HPDE6-E6E7 (cell line): ENCODE measurements at regions not wholly inside any gene's neighbourhood (a gene's known extent, or its start where the extent isn't known, plus 50 kb on each side); places are given as distances from the start of the nearest gene placed in this dataset.

Source experiments
- DNase-seq: peaks from one replicate; pipeline ENCODE4 v3.0.0; 2011; ENCODE audit warnings: missing footprints; ENCODE audit errors: extremely low spot score

- DNase-seq: no peak
Observed at GRCh38 chr5:167624053-167624452, 667.4 kb upstream of the WWC1 start.

DNA sequence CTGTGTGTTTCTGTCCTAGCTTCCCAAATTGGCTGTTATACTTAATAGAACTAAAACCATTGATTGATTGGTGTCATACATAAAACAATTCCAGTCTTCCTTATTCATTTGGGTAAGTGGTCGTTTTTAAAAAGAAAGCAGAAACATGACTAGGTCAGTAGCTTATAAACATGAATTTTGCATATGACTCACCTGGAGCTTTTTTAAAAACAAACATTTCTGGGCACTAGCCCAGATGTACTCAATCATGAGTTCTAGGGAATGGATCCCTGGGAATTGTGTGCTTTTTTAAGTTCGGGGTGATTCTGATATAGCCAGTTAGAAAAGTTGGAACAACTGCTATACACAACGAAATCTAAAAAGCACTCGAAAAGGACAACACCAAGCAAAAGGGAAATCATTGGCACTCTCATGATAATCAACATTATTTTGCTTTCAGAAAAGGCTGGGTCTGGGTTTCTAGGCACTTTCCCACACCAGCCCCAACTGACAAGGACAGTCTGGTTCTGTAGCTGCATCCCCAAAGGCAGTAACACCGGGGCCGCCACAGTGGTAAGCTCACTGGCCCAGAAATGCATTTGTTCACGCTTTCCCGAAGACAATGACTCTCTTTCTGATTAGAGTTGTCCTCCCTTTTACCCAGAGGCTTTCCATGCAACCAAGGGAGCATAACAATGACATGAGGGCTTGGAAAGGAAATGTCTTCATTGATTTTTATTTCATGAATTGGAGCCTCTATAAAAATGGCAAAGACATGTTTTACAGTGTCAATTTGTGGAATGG is 664.9 kb upstream of the WWC1 start:
- no peak for DNase-seq

DNA sequence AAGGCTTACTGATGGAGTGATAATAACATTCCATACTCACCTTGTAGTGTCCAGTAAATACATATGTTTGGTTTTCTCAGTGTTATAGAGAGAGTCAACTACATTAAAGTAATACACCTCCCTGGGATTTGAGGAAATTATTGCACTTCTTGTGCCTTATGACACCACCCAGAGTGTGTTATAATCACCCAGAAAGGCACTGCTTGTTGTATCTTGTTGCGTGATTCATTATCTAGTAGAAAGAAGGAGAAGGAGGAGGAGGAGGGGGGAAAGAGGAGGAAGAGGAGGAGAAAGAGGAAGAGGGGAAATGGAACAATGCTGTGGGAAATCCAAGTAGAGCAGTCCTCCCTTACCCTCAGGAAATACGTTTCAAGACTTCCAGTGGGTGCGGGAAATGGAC is 661.8 kb upstream of the WWC1 start:
- no peak for DNase-seq

DNA sequence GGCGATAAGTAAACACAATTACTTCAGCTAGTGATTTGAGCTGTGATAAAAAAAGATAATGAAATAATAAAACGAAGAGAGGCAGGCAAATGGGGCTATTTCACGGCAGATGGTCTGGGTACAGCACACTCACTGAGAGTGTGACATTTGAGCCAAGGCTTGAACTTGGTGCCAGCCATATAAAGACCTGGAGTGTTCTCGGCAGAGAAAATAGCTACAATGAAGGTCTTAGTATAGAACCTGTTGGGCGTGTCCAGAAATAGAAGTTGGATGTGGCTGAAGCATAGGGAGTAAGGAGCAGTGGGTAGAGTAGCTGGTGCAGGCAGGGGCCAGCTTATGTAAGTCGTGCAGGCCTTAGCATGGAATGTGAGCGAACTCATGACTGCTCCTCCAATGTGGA is 660.3 kb upstream of the WWC1 start:
- no peak for DNase-seq

DNA sequence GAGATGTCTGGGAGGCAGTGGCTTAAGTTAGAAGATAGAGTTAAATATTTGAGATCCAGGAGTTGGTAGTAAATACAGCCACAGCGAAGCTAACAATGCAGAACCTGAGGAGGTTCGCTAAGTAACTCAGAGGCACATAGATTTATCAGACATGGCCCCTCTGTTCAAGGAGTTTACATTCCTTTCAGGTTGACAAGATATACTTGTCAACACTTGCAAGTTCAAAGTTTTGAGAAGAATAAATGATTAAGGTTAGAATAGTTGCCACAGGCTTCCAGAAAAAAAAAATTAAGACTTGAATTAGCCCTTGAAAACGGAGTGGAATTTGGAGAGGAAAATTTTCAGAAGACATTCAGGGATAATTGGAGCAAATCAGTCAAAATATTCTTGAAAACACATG is 658.3 kb upstream of the WWC1 start:
- DNase-seq: no peak

- DNase-seq: no peak
Observed at GRCh38 chr5:167633931-167634341, 657.5 kb upstream of the WWC1 start.

DNA sequence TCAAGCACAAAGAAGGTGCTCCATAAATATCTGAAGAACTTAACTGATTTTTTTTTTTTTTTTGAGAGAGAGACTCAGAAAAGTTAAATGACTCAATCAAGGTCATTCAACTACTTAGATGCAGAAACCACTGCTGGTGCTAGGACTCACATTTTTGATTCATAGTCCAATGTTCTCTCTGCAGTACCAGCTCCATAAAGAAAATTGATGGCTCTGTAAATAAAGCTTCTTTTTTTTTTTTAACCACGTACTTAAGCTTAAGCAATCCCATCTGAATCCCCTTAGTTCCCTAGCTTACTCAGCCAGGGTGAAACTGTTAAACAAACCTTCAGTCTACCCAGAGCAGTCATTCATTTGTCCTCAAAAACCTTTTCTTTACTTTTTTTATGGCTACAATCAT is 657.0 kb upstream of the WWC1 start:
- DNase-seq: no peak

DNA sequence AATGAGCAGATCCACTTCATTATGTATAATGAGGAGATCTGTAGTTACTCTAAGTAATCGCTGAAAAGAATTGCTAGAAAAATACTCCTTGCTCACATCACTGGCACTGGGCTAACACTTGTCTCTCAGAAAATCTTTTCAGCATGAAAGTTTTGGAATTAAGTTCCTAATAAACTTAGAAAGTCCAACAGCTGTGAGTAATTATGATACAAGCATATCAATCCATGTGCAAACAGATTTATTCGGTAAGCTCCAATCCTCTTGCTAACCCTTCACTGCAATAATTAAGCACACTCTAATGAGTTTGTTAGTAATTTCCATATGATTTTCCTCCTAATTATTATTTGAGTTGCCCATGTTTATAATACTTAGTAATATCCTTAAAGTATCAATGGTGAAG is 652.6 kb upstream of the WWC1 start:
- DNase-seq: no peak

DNA sequence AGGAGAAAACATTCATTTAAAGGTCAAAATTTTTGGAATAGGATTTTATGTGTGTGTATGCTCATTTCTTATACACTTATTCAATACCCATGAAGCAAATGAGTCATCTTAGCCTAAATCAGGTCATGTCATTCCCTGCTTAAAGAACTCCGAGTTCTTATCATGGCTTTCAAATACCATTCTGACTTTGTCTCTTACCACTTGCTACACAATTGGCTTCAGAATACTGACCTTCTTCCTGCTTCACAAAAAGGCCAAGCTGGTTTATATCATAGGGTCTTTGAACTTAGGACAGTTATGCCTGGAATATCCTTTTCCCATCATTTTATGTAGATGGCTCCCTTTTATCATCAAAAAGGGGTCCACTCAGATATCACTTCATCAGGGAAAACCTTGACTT is 652.2 kb upstream of the WWC1 start:
- DNase-seq: no peak

GRCh38 chr5:167639766-167640165 is 651.7 kb upstream of the WWC1 start:
- no peak for DNase-seq

DNA sequence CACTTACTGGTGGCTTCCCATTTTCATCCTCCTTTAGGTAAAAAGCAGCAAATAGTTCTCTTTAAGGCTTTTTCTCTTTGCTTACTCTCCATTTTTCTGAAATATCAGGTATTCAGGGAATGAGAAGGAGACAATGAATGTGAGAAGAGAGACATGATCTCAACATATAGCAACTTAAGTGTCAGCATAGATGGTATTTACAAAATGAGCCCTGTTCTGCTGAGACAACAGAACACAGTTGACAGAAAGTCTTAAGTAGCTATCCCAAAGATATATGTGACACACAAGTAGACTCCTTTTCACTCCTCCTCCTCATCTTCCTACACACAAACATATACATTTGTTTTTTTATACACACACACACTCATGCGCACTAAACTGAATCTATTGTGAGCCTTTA is 649.3 kb upstream of the WWC1 start:
- DNase-seq: no peak

- DNase-seq: no peak
Observed at GRCh38 chr5:167642779-167643517, 648.5 kb upstream of the WWC1 start.

GRCh38 chr5:167643631-167644280 is 647.7 kb upstream of the WWC1 start:
- no peak for DNase-seq

GRCh38 chr5:167644619-167645018 is 646.8 kb upstream of the WWC1 start:
- DNase-seq: no peak

DNA sequence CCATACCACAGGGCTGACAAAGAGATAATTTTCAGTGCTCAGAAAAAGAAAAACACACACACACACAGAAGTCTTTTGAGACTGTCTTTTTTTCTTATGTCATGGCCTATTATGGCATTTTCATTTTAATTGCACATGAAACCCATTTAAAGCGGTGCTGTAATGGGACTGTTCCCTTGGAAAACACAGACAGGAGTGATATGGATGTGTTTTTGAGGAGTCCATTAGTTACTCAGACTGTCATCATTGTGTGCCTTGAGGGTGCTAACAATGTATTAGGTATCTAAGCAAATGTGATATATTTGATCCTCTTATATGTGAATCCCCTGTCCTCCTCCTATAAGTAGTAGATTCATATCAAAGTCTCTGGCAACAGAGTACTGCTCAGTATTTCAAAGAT is 642.0 kb upstream of the WWC1 start:
- DNase-seq: no peak

- DNase-seq: no peak
Observed at GRCh38 chr5:167652690-167653089, 638.8 kb upstream of the WWC1 start.

DNA sequence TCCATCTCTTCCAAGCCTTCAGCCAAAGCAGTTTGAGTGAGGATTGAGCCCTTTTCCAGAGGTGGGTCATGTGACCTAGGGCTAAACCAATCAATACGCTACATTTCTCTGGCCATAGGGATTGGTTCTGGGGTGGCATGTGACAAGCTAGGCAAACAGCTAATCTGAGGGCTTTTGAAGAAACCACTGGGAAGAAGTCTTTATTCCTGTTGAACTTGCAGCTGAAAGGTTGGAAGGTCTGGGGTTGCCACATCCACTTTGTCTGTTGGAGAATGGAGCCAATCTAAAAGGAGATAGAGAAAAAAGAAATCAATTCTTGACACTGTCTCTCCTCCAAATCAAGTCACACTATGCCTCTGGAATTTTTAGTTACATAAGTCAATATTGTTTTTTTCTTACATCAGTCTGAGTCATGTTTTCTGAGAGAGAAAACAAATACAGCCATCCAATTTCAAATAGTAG is 637.8 kb upstream of the WWC1 start:
- DNase-seq: no peak

- DNase-seq: no peak
Observed at GRCh38 chr5:167657016-167657415, 634.4 kb upstream of the WWC1 start.

DNA sequence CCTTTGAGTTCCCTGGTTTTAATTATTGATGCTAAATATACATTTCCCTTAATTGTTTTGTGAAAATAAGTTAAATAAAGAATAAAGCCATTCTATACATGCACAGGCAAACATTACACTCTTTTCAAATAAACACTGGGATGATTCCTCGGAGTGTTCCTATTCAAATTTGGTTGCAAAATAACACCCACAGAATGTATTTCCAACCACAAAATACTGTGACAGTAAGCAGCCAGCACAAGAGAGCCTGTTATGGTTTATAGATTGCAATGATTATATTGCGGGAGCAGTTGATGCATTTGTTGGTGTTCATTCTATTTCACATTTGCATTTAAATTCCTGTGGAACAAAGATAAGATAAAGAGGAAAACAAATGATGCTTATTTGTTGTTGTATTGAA is 632.6 kb upstream of the WWC1 start:
- DNase-seq: no peak

DNA sequence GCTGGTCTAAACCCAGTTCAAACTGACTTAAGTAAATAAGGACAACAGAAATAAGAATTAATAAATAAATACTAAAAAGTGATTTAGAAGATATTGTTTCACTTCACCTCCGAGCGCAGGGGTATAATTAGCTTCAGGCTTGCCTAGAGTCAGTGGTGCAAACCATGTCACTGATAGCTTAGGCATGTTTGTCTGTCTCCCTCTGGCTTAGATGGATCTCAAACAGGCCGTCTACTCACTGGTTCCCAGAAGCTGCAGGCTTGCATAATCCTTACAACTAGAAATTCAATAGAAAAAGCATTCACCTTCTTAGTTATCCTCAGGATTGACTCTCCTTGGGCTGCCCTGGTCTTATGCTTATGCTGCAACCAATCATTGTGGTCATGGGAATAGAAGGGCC is 629.8 kb upstream of the WWC1 start:
- DNase-seq: no peak

DNA sequence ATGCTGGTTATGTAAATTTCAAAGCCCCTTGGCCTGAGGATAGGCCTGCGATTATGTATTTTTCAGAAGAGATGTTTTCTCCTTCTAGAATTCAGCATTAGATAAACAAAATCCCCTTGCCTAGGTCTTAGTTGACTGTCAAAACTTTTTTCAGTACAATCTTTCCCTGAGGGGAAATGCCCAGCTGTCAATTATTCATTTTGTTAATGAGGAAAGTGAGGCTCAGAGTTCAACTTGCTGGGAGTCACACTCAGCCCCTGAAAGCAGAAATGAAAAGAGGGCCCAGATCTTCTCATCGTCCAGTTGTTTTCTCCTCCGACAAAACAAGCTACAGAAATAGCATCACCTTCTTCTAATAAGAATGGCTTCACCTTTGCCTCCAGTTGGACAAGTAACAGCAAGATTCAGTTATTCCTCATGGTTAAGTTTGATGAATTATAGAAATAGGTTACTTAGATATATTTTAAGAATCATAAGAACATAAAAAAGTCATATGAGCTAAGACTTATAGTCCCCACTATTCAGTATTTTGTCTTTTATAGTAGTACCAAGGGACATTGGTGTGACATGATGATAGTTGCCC is 627.1 kb upstream of the WWC1 start:
- no peak for DNase-seq

DNA sequence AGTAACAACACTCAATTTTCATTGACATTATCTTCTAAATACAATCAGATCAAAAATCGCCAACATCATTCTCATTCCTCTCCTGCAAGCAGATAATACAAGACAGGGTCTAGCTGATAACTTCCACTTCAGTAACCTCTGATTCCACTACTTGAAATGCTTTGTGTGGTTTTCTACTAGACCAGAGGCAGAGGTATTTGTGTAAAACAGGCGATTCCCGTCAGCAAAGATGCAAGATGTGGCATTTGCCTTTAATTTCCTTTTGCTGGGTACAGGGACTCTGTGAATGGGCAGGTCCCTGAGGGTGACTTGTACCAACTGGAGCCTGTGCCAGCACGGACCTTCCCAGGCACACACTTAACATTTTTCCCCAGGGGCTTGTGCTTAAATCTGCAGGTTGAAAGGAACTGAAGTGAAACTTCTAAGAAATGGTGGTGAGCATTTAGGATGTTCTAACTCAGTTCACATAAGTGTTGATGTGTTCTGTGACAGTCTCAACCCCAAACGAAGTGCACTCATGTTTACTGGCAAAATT is 625.5 kb upstream of the WWC1 start:
- DNase-seq: no peak
